ENCODE measurements at regions not wholly inside any gene's neighbourhood (a gene's known extent, or its start where the extent isn't known, plus 50 kb on each side); places are given as distances from the start of the nearest gene placed in this dataset.
"Not testable (repeated sequence)": the region's sequence is repeated elsewhere in the genome, so short reads cannot be mapped to it uniquely, and the experiment has no call there.

DNA sequence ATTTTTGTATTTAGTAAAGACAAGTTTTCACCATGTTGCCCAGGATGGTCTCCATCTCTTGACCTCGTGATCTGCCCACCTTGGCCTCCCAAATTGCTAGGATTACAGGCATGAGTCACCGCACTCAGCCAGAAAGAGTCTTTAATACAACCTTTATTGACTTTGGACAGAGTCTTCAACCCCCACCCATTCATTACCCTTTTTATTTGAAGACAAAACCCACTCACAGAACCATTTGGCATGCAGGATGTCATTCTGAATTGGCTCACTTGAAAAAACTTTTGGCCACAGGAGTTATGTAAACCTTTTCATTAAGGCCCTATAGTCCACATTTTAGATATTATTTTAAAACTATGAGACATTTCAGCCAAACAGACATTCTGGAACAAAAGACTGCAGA, 217.9 kb upstream of the RND3 start:
- no peak for DNase-seq (ENCODE audit: low spot score)

DNA sequence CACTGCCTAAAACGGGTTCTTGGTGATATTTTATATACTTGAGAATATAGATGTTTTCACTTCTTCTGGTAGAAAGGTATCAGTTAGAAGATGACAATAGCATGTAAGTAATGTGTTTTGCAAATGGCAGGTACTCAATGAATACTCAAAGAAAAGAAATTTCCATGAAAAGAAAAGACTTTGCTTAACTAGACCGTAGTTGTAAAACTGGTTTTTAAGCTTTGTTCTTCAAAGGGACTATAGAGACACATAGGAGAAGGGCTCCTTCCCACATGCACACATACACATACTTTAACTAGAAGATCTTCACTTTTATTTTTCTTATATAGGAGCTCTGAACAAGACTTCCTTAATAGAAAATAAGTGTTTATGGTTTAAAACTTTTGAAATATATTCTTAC, 215.3 kb upstream of the RND3 start:
- no peak for DNase-seq (ENCODE audit: low spot score)

DNA sequence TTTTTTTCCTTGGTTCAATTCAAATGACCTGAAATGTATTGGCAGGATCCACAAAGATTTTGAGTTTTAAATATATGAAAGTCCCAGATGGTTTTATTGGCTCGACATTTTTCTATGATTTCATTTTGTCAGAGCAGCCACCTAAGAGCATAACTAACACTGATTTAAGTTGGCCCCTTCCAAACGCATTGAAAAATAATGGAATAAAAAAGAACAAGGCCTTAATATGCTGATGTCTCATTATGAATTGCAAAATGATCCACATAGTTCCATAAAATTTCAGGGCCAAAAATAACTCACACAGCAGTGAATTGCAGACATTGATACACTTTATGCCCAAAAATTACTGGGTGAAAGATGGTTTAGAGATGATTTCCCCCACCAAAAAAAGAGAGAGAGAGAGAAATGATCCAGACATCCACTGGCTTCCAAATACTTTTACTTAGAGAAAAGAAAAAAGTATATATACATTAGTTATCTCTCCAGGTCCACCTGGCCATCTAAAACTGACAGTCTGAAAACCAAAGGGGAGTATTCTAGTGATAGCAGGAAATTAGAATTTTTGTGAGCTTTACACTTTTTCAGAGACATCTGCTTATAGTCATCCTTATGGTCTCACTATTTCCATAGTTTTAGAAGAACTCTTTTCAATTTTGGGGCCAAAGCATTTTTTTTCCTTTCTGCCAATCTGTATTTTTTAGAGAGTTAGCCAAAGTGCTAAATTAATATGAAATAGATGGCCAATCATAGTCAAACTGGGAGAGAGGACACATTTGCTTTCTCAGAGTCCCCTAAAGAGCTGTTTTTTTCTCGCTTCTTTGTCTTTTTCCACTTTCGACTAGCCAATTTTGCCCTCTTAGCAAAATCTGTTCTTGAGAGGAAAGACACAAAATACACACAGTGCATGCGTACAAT, 213.5 kb upstream of the RND3 start:
- no peak for DNase-seq (ENCODE audit: low spot score)

DNA sequence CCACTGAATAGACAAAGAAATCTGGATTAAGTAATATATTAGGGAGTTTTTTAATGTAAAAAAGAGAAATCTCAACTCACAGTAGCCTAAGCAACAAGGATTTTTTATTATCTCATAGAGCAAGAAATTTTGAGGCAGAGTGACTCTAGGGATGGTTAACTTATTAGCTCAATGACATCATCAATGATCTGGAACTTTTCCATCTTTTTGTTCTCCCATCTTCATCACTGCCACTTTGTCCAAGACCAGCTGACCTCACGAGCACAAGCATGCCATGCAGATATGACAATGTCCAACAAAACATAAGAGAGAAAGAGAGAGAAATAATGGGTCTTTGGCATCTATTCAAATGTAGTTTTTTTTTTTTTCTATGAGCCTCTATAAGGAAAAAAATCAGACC, 211.8 kb upstream of the RND3 start:
- no peak for DNase-seq (ENCODE audit: low spot score)

DNA sequence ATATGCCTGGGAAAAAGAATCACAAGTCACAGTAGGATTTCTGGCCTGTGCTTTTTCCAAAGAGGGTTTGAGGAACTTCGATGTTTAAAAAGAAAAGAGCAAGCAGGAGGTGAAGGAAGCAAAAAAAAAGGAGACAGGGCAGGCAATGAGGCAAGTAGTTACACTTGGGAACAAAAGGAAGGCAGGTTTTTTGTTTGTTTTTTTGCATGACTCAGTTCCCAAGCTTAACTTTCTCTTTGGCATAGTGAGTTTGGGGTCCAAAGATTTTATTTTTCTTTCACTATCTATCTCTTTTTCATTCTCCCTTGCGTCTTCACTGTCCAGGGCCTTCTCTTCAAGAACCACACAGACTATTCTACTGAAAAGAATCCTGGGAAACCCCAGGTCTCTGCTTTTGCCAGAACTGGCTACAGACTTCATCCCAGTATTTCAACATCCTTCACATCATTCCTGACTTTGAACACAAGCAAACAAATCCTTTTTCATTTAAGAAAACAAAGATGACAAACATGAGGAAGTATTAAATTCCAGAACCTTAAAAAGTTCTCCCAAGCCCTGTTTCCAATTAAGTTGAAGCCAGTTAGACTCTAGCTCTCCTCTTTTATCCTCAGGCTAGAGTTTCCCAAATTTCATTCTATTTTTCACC, 210.7 kb upstream of the RND3 start:
- no peak for DNase-seq (ENCODE audit: low spot score)

DNA sequence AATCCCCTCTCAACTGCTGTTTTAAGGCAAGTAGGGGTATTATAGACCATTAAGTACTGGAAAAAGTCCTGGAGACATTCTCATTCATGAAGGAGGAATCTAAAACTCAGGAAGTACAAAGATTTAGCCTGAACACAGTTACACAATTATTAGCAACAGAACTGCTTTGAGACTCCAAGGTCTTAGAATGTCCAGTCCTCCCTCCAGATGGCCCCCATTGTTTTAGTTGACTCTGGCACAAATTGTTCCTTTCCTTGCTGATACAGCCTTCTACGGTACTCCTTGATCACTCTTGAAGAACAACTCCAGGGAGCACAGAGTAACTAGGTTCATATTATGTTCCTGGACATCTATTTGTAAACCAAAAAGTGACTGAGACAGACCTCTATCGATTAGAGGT, 210.1 kb upstream of the RND3 start:
- no peak for DNase-seq (ENCODE audit: low spot score)

DNA sequence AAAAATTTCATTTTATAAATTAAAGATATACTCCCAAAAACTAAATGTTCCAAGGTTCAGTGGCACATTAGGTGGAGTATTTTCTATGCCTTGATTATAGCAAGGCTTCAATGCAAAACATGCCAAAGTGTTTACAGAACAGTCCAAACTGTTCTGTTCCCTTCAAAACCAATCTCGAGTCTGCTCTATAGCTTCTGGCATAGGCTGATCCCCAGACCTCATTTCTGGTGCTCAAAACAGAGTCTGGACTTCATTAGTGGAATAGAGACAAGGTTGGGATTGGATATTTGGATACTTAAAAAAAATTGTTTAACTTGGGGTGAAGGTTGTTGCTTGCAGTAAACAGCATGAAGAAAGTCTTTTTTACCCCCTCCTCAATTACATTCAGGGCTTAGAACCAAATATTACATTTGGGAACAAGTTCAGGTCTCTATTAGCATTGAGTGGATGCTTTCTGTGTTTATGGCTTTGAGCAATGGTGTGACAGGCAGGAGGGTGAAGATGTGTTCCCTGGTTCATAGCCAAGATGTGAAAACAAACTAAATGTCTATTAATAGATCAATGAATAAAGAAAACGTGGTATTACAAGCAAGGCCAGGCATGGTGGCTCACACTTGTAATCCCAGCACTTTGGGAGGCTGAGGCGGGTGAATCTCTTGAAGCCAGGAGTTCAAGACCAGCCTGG, 208.1 kb upstream of the RND3 start:
- no peak for DNase-seq (ENCODE audit: low spot score)

DNA sequence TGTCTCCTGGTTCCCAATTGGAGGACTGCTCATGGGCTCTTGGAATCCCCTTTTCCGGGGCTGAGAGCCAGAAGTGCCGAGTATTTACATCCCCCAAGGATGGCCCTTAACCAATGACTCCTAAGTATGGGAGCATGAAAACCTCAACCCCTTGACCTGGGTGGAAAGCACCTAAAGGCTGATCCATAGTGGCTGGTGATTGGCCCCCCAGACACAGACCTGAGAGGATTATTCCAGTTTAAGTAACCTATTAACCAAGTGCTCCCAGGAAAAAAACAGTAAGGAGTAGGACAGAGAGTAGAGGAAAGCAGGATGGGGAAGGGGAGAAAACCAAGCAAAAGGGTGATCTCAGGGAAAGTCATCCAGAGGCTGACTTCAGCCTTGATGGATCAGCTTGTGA, 206.1 kb upstream of the RND3 start:
- no peak for DNase-seq (ENCODE audit: low spot score)

DNA sequence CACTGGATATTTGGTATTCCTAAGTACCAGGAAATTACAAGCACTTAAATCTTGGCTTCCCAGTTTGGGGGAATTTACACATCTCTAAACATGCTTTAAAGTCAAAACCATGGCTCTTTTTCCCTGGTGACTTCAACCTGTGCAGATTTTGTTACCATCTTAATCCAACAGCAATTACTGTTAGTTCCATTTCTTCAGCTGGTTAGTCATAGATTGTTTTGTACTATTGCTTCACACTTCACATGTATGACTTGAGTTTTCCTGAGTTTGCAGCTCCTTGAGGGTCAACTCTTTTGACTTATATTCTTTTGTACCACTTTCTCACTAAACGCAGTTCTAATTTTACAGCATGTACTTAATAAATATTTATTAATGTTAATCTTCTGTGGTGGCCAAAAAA, 203.4 kb upstream of the RND3 start:
- no peak for DNase-seq (ENCODE audit: low spot score)

DNA sequence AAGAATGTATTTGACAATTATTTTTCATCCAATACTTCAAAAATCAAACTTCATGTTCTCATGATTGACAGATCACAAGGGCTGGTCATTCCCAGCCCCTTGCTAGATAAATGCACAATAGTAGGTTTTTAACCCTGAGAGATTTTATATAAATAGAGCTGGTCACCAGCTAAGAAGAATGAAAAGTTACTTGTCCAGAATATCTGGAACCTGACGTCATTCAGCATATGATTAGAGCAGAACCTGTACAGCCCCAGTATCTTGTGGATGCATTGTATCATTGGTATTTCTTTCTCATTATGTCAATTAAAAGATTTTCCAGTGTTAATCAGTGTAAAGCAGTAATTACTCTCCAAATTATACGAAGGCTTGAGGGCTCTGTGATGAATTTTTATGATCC, 202.8 kb upstream of the RND3 start:
- DNase-seq (ENCODE audit: low spot score): no peak

DNA sequence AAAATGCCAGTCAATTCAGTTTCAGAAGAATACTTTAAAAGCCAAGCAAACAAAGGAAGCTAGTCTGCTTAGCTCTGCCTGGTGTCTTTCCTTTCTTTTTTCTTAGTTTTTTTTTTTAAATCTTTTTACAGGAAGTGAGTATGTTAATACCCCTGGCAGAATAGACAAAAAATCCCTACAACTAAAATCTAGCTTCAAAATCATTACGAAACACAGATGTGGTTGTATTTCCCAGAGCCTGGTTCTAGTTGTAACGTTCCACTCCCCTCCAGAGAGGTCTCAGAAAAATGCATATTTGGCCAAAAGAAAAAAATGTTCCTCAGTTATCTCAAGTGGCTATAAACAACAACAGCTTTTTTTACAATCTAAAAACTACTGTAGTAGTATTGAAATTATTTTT, 202.1 kb upstream of the RND3 start:
- DNase-seq (ENCODE audit: low spot score): no peak

DNA sequence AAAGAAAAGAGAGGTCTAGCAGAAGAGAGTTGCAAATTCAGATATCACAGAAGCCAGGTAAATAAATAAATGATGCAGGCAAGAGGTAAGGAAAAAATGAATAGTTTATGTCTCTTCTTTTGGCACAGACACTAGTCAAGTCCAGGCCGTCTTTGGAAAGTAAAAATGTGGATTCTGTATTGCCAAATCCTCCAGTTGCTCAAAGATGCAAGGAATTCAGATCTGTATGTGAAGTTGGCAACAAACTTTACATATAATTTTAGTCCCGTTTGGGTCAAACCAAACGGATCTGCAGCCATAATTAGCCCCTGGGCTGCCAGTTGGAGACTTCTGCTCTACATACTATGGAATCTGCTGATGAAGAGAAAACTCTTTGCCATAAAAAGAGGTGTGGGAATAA, 200.5 kb upstream of the RND3 start:
- DNase-seq (ENCODE audit: low spot score): no peak

DNA sequence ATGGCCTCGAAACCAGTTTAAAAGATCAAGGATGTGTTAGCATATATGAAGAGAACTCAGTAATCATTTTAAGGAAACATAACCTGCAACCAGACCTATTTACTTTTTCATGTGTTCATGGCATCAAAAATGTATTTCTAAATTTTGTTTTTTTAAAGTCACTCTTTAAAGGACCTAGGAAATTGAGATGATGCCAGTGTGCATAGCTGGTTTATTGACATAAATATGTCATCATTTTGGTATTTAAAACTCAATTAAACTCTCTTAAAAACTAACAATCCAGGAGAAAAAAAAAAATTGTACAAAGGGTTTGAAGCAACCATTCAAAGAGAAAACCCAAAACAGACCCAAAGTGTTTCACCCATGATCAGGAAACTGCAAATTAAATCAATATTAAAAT, 198.9 kb upstream of the RND3 start:
- DNase-seq (ENCODE audit: low spot score): no peak

DNA sequence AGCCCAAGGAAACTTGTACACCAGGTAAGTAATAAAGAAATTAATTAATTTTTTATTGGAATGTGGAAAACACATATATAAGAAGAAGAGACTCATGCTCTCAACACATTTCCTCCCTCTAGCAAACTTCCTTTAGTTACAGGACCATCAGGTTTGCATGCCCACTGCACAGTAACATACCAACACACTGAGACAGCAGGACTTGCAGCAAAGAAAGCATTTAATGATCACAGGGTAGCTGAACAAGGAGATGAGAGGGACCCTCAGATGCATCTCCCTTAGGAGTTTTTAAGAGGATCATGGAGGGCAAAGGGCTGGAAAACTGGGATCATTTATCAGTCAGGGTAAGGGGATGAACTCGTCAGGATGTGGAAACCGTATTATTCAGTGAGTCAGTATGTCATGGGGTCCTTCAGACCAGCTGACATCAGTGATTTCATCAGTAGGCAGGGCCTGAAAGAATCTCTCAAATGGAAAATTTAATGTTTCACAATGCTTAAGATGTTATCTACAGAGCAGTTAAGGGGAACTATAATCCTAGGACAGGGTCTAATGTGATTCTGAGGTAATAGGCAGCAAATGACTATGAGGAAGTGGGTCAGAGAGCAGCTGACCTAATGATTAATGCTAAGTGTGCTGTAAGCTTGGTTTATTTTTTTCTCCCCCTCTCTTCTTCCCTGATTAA, 193.8 kb upstream of the RND3 start:
- no peak for DNase-seq (ENCODE audit: low spot score)

DNA sequence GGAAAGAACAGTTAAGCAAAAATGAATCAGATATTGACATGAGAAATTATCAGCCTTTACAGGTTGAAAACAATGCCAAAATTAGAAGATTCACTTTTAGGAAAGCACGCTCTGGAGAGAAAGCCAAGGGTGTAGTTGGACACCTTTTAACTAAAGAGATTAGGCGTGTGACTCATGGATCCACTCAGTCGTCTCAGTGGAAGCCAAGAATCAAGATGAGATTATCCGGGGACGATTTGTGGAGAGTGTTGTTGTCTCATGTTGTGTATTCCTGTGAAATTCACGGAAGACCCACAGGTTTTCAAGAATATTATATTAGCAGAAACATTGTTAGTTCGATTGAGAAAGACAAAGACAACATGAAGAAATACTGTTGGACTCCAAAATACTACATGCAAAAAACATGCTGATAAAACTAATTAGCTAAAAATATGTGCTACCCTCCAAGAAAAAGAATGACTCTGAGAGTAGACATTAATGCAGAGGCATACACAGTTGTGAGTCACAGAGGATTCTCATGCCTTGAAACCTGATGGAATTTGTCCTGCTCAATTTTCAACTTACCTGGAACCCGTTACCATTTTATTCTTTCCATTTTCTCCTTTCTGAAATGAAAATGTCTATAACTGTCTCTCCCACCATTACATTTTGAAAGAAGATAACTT, 192.1 kb upstream of the RND3 start:
- no peak for DNase-seq (ENCODE audit: low spot score)

DNA sequence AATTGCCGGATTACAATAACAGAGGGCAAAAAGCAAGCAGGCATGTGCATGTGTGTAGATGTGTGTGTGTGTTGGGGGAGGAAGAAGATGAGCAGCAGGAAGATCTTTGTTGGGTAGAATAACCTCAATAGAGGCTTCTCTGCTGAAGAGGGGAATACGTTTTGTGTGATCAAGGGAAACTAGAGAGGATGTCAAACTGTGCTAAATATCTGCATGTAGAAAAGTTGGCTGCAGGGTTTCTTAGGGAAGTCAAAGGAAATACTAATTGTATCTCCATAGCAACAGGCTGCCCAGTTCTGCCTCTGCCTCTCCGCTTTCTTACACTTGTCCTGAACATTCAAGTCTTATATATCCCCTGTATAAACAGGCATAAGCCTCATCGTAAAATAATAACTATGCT, 190.1 kb upstream of the RND3 start:
- DNase-seq (ENCODE audit: low spot score): no peak

DNA sequence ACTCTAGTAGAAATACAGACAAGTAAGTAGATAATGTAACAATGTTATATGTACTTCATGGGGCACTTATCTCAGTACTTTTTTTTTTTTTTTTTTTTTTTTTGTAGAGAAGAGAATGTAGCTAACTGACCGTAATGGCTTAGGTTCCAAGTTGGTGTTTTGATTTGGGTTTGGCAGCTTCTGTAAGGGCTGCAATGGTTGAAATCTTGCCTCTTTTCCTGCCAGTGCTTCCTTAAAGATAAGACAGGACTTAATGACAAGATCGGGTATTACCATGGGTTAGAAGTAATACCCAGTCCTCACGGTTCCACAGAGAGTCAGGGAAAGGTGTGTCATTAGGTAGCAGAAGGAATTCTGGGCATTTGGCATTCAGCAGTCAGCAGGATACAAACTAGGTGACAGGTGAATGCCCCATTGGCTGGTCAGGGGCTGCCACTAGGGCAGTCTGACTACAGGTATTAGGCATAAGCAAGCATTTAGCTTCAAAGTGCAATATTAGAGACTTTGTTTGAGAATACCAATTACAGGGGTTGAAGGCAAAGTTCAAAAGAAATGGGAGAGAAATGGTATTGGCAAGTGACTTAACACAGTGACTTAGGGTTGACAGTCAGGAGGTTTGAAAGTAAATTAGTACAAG, 189.4 kb upstream of the RND3 start:
- DNase-seq (ENCODE audit: low spot score): no peak

DNA sequence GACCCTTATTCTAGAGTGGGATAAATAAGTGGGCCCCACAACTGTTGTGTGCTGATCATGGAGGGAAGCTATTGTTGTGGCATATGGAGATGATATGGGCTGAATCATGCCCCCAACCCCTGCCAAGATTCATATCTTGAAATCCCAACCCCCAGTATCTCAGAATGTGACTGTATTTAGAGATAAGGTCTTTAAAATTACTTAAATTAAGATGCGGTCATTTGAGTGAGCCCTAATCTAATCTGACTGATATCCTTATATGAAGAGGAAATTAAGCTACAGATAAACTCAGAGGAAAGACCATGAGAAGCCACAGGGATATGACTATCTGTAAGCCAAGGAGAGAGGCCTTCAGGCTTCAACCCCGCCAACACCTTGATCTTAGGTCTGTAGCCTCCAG, 188.3 kb upstream of the RND3 start:
- DNase-seq (ENCODE audit: low spot score): no peak

DNA sequence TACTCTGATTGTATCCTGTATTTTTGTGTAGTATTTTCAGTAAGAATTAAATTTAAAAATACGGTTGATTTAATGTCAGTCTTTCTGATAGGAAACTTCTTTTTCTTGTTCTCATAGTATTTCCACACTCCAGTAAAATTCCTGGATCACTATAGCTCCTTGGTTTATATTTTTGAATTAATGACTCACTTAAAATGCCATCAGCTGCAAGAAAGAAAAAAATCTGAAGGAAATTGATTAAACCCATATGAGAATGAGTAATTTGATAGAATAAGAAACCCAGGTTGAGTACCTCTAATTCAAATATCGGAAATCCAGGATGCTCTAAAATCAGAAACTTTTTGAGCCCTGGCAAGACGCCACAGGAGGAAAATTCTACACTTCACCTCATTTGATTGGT, 186.8 kb upstream of the RND3 start:
- DNase-seq (ENCODE audit: low spot score): no peak

DNA sequence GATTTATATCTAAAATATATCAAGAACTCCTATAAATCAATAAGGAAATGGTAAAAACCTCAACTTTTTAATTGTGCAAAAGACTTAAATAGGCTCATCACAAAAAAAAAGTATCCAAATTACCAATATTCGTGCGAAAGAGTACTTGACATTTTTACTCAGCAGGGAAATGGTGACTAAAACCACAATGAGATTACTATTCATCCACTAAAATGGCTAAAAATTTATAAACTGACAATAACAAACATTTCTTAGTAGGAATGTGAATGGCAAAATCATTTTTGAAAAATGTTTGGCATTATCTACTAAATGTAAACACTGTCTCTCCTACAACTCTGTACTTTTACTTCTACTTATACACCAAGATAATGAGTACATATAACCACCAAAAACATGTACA, 184.8 kb upstream of the RND3 start:
- DNase-seq (ENCODE audit: low spot score): no peak

DNA sequence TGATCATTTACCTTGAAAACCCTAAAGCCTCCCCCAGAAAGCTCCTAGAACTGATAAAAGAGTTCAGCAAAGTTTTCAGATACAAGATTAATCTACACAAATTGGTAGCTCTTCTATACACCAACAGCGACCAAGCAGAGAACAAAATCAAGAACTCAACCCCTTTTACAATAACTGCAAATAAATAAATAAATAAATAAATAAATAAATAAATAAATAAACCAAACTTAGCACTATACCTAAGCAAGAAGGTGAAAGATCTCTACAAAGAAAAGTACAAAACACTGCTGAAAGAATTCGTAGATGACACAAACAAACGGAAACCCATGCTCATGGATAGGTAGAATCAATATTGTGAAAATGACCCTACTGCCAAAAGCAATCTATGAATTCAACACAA, 182.0 kb upstream of the RND3 start:
- DNase-seq (ENCODE audit: low spot score): no peak

DNA sequence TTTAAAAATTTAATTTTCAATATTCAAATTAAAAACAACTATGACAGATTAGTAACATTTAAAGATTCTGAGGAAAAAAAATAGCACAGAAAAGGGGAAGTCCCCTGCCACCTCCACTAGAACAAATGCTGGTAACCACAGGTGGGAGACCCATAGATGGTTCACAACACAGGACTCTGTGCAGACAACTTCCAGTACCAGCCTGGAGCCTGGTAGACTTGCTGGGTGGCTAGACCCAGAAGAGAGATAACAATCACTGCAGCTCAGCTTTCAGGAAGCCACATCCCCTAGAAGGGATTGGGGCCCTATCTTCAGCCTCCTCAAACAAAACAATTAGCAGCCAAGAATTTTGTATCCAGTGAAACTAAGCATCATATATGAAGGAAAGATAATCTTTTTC, 179.6 kb upstream of the RND3 start:
- not testable (repeated sequence) for DNase-seq (ENCODE audit: low spot score)
